Adrenal gland (tissue), 9 donors: ENCODE measurements at regions not wholly inside any gene's neighbourhood (a gene's known extent, or its start where the extent isn't known, plus 50 kb on each side); places are given as distances from the start of the nearest gene placed in this dataset.

Source experiments
- DNase-seq, 7 donors: peaks; one replicate each; pipeline ENCODE4 v3.0.0-alpha.2; 2019 to 2020
- H3K27ac ChIP-seq, 5 donors: fragments of 200-600 bp; sonication (generic) in 4 of 5; 1 replicate in 3 of 5; 2 replicates in 2 of 5; pipeline versions ENCODE4 v1.5.1 to v1.8.0; 2016 to 2020; ENCODE audit warnings: mild to moderate bottlenecking in 1 of 5
- H3K27me3 ChIP-seq: fragments of 200-600 bp; 2 replicates; pipeline ENCODE4 v1.8.0; 2021
- H3K36me3 ChIP-seq, 2 donors: fragments of 200-600 bp; replicated peaks in 1 of 2; 1 replicate in 1 of 2; 2 replicates in 1 of 2; pipeline versions ENCODE4 v1.5.1 to v1.8.0; 2018 to 2022
- H3K4me1 ChIP-seq, 2 donors: fragments of 200-600 bp; replicated peaks in 1 of 2; 1 replicate in 1 of 2; 2 replicates in 1 of 2; pipeline versions ENCODE4 v1.5.1 to v1.8.0; 2018 to 2021
- H3K4me3 ChIP-seq, 4 donors: fragments of 200-600 bp; sonication (generic) in 3 of 4; one replicate each; pipeline ENCODE4 v1.5.1; 2016 to 2018
- H3K9me3 ChIP-seq, 3 donors: fragments of 200-600 bp; sonication (generic) in 1 of 3; replicated peaks in 1 of 3; 1 replicate in 2 of 3; 2 replicates in 1 of 3; pipeline versions ENCODE4 v1.5.1 to v1.8.0; 2016 to 2021
- POLR2A ChIP-seq, 2 donors: fragments of 450-650 bp; IDR thresholded peaks; one replicate each; pipeline ENCODE4 v1.6.1; 2017; ENCODE audit warnings: antibody characterized with exemption in 2 of 2, mild to moderate bottlenecking in 2 of 2, moderate library complexity in 1 of 2
- WGBS, 4 donors: extraction: QIAGEN DNeasy Blood & Tissue Kit in 2 of 4; methylation state at CpG; one replicate each; pipeline versions ENCODE4 v1.1.5 to v1.1.7; 2013 to 2017; 5-methylcytosine and 5-hydroxymethylcytosine counted together
- intact Hi-C, 2 donors: fragments of 100-400 bp; cut with DNase I; formaldehyde crosslinking; loops; one replicate each; pipeline versions ENCODE4 v1.14.1 to v1.15.0; 2022 to 2023
- TF ChIP-seq, protein P1 (sequence below), 6 experiments: fragments of 450-650 bp in 4 of 6; fragments of 200-600 bp in 2 of 6; sonication (generic) in 1 of 6; IDR thresholded peaks; 1 replicate in 5 of 6; 2 replicates in 1 of 6; pipeline versions ENCODE4 v1.5.1 to v1.8.0; 2016 to 2021; ENCODE audit warnings: antibody characterized with exemption in 6 of 6, mild to moderate bottlenecking in 2 of 6, moderate library complexity in 1 of 6
- donor health status: healthy with polysubstance abuse.
- donor health status: Bipolar disorder and iron deficiency.
- donor health status: DM: yes; HTN: yes; CAD: no.
- donor health status: DM: no; HTN: no; CAD: no.
- donor health status: DM: no; HTN: no; CAD: no.

DNA sequence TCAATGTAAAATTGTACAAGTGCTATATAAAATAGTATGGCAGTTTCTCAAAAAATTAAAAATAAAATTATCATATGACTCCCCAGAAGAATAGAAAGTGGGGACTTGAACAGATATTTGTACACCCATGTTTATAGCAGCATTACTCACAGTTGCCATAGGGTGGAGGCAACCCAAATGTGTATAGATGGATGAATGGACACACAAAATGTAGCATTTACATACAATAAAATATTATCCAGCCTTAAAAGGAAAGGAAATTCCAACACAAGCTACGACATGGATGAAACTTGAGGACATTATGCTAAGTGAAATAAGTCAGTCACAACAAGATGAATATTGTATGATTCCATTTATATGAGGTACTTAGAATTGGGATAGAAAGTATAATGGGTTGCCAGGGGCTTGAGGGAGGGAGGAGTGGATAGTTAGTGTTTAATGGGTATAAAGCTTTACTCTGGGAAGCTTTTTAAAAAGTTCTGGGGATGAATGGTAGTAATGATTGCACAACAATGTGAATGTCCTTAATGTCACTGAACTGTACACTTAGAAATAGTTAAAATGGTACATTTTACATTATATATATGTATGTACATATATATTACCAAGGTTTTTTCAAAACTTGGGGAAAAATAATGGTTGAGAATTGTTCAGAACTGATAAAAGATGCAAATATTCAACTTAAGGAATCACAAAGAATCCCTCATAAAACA lies 53.0 kb upstream of the ADORA3 start:
- TF ChIP-seq, protein P1, sequence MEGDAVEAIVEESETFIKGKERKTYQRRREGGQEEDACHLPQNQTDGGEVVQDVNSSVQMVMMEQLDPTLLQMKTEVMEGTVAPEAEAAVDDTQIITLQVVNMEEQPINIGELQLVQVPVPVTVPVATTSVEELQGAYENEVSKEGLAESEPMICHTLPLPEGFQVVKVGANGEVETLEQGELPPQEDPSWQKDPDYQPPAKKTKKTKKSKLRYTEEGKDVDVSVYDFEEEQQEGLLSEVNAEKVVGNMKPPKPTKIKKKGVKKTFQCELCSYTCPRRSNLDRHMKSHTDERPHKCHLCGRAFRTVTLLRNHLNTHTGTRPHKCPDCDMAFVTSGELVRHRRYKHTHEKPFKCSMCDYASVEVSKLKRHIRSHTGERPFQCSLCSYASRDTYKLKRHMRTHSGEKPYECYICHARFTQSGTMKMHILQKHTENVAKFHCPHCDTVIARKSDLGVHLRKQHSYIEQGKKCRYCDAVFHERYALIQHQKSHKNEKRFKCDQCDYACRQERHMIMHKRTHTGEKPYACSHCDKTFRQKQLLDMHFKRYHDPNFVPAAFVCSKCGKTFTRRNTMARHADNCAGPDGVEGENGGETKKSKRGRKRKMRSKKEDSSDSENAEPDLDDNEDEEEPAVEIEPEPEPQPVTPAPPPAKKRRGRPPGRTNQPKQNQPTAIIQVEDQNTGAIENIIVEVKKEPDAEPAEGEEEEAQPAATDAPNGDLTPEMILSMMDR (IDR thresholded peaks at IDR 0.05): no peak
- TF ChIP-seq POLR2A (IDR thresholded peaks at IDR 0.05): no peak
- WGBS, 4 donors: 87 to 96% (median 93%) methylated on average over 1 of the region's 1 CpG
- no peaks in the 10 kb centered on the region for H3K4me1 ChIP-seq
- no peaks in the 10 kb centered on the region for H3K9me3 ChIP-seq
- intact Hi-C loops: no loop called here
- DNase-seq: no peak
- no peaks in the 10 kb centered on the region for H3K27me3 ChIP-seq
- no peaks in the 10 kb centered on the region for H3K36me3 ChIP-seq
- H3K27ac ChIP-seq: no peak overlapping the region
- H3K4me3 ChIP-seq: no peak overlapping the region

DNA sequence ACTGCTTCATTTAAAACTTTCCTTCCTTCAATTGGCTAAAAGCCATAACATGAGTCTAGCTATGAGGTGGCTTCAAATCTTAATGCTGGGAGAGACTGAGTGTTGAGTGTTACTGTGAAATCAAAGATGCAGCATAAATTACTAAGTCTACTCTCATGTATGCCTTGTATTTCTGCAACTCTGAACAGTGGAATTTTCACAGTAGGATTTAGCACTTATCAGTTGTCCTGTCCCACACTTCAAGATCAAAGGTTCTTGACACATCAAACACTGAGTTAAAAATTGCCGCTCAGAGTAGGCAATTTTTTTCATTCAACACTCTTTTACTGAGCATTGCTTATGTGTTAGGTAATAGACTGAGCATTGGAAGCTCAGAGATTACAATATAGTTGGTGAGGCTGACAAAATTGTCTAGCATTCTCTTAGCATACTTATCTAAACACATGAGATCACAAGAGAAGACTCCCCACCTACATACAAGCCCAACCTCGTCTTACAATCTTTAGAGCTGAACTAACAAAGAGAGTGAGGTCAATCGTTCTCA lies 56.4 kb upstream of the ADORA3 start:
- Histone ChIP-seq H3K27me3 (no peaks in the 10 kb centered on the region), H3K4me1 (no peaks in the 10 kb centered on the region), H3K27ac (no peak overlapping the region), H3K4me3 (no peak overlapping the region), H3K36me3 (no peaks in the 10 kb centered on the region), H3K9me3 (no peaks in the 10 kb centered on the region)
- WGBS, 4 donors: 70 to 79% (median 76%) methylated on average over 3 of the region's 3 CpGs
- DNase-seq: no peak
- TF ChIP-seq, protein P1 (IDR thresholded peaks at IDR 0.05): no peak
- no peak for TF ChIP-seq POLR2A (IDR thresholded peaks at IDR 0.05)
- intact Hi-C loops: no loop called here

DNA sequence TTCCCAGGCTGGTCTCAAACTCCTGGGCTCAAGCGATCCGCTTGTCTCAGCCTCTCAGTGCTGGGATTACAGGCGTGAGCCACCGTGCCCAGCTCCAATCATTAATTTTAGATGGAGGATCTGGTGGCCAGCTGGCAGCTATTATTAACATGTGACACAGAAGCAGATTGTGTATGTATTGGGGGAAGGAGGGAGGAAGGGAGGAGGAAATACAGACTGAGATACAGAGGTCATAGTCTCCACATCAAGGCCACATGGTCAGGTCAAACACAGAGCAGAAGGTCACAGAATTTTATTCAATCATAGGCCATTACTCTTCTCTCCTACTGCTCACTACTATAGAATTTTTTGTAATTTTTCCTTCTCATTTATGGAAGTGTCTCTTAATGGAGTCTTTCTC lies 57.9 kb upstream of the ADORA3 start:
- Histone ChIP-seq H3K4me3 (no peak overlapping the region), H3K27ac (no peak overlapping the region), H3K36me3 (no peaks in the 10 kb centered on the region), H3K27me3 (no peaks in the 10 kb centered on the region), H3K9me3 (no peaks in the 10 kb centered on the region), H3K4me1 (no peaks in the 10 kb centered on the region)
- TF ChIP-seq, protein P1 (IDR thresholded peaks at IDR 0.05): no peak
- no peak for TF ChIP-seq POLR2A (IDR thresholded peaks at IDR 0.05)
- intact Hi-C loops: no loop called here
- WGBS, 4 donors: 78 to 88% (median 86%) methylated on average over 4 of the region's 4 CpGs
- no peak for DNase-seq

DNA sequence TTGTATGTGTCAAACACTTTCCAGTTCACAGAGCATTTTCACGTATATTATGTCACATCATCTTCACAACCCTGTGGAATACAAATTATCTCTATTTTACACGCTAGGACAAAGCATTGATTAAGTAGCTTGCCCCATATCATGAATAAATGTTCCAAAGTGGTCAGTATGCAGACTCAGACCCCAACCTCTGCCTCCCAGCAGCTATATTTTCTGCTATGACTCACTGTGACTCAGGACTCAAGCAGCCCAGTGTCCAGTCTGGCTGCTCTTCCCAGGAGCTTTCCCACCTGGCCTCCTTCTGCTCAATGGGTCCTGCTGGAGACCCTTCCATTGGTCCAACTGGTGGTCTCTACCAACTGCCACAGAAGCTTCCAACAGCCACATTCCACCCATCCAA lies 56.0 kb upstream of the RAP1A start:
- Histone ChIP-seq H3K4me3 (no peak overlapping the region), H3K27me3 (no peaks in the 10 kb centered on the region), H3K9me3 (no peaks in the 10 kb centered on the region), H3K4me1 (no peaks in the 10 kb centered on the region), H3K27ac (no peak overlapping the region), H3K36me3 (no peaks in the 10 kb centered on the region)
- TF ChIP-seq, protein P1 (IDR thresholded peaks at IDR 0.05): no peak
- TF ChIP-seq POLR2A (IDR thresholded peaks at IDR 0.05): no peak
- intact Hi-C loops: no loop called here
- DNase-seq: peak in 1 of 7 donors; percentile 22
- 35 to 86% (median 47%) methylated on average over 2 of the region's 2 CpGs for WGBS, 4 donors
